HG03469 (cell line): ENCODE measurements at regions not wholly inside any gene's neighbourhood (a gene's known extent, or its start where the extent isn't known, plus 50 kb on each side); places are given as distances from the start of the nearest gene placed in this dataset.
"Not testable (repeated sequence)": the region's sequence is repeated elsewhere in the genome, so short reads cannot be mapped to it uniquely, and the experiment has no call there.

ENCODE experiments used
- ATAC-seq: cut with Tn5 transposase; IDR thresholded peaks from one replicate; pipeline ENCODE4 v1.9.1; 2021; ENCODE audit warnings: mild to moderate bottlenecking, moderate library complexity, moderate number of reproducible peaks; ENCODE audit not compliant: unreplicated experiment

GRCh38 chr7:4436936-4437335 lies 245.2 kb upstream of the FOXK1 start:
- no peak for ATAC-seq

- ATAC-seq = no peak
Observed at GRCh38 chr7:4437916-4438315, 244.2 kb upstream of the FOXK1 start.

GRCh38 chr7:4438723-4439245 lies 243.3 kb upstream of the FOXK1 start:
- ATAC-seq = no peak

GRCh38 chr7:4439444-4439843 lies 242.7 kb upstream of the FOXK1 start:
- ATAC-seq = no peak

- no peak for ATAC-seq
Observed at GRCh38 chr7:4444106-4444505, 238.0 kb upstream of the FOXK1 start.

- no peak for ATAC-seq
Observed at GRCh38 chr7:4445777-4446176, 236.3 kb upstream of the FOXK1 start.

- ATAC-seq = no peak
Observed at GRCh38 chr7:4449263-4449662, 232.8 kb upstream of the FOXK1 start.

GRCh38 chr7:4450483-4450882 lies 231.6 kb upstream of the FOXK1 start:
- ATAC-seq = no peak

- no peak for ATAC-seq
Observed at GRCh38 chr7:4460597-4460996, 221.5 kb upstream of the FOXK1 start.

GRCh38 chr7:4461531-4461930 lies 220.6 kb upstream of the FOXK1 start:
- no peak for ATAC-seq

- ATAC-seq = no peak
Observed at GRCh38 chr7:4468320-4469102, 213.6 kb upstream of the FOXK1 start.

GRCh38 chr7:4470246-4470645 lies 211.8 kb upstream of the FOXK1 start:
- no peak for ATAC-seq

- ATAC-seq = no peak
Observed at GRCh38 chr7:4472728-4473127, 209.4 kb upstream of the FOXK1 start.

- ATAC-seq = no peak
Observed at GRCh38 chr7:4479367-4480039, 202.6 kb upstream of the FOXK1 start.

- not testable (repeated sequence) for ATAC-seq
Observed at GRCh38 chr7:4480131-4480530, 202.0 kb upstream of the FOXK1 start.

- no peak for ATAC-seq
Observed at GRCh38 chr7:4483851-4484250, 198.2 kb upstream of the FOXK1 start.

GRCh38 chr7:4484545-4484944 lies 197.6 kb upstream of the FOXK1 start:
- no peak for ATAC-seq

GRCh38 chr7:4486907-4487306 lies 195.2 kb upstream of the FOXK1 start:
- no peak for ATAC-seq

- not testable (repeated sequence) for ATAC-seq
Observed at GRCh38 chr7:4496911-4497310, 185.2 kb upstream of the FOXK1 start.

- no peak for ATAC-seq
Observed at GRCh38 chr7:4500812-4501211, 181.3 kb upstream of the FOXK1 start.

- not testable (repeated sequence) for ATAC-seq
Observed at GRCh38 chr7:4507886-4508285, 174.2 kb upstream of the FOXK1 start.

GRCh38 chr7:4513450-4513849 lies 168.6 kb upstream of the FOXK1 start:
- no peak for ATAC-seq
